WTC11 (cell line): ENCODE measurements at regions not wholly inside any gene's neighbourhood (a gene's known extent, or its start where the extent isn't known, plus 50 kb on each side); places are given as distances from the start of the nearest gene placed in this dataset.

Experiments used
- ATAC-seq: fragments of 200-7000 bp; cut with Tn5 transposase; 2 replicates; pipeline ENCODE4 v1.10.0; 2021; ENCODE audit warnings: mild to moderate bottlenecking, moderate library complexity
- CTCF ChIA-PET: fragments of 300-600 bp; sonication (Branson Sonifier 250); formaldehyde crosslinking; loops from one replicate; lab custom pipeline; 2021; ENCODE audit warnings: antibody characterized with exemption; lab: Charles Lee
- POLR2A ChIA-PET: fragments of 350-600 bp; sonication (Branson Sonifier 250); formaldehyde crosslinking; loops from one replicate; lab custom pipeline; 2021; ENCODE audit warnings: antibody characterized with exemption; lab: Charles Lee
- DNase-seq: peaks from one replicate; pipeline ENCODE4 v3.0.0; 2021; ENCODE audit warnings: low spot score
- H3K27ac Mint-ChIP-seq: 2 replicates; pipeline ENCODE4 v1.8.0; 2021; ENCODE audit warnings: mixed read lengths
- H3K27me3 Mint-ChIP-seq: 2 replicates; pipeline ENCODE4 v1.8.0; 2021; ENCODE audit warnings: low read depth, mild to moderate bottlenecking, moderate library complexity, mixed read lengths
- H3K36me3 Mint-ChIP-seq: 2 replicates; pipeline ENCODE4 v1.8.0; 2021; ENCODE audit warnings: mixed read lengths
- H3K4me1 Mint-ChIP-seq: 2 replicates; pipeline ENCODE4 v1.8.0; 2022; ENCODE audit warnings: mixed read lengths
- H3K4me3 Mint-ChIP-seq: 2 replicates; pipeline ENCODE4 v1.8.0; 2021; ENCODE audit warnings: mild to moderate bottlenecking, moderate library complexity, mixed read lengths
- H3K9me3 Mint-ChIP-seq: 2 replicates; pipeline ENCODE4 v1.8.0; 2021; ENCODE audit warnings: mixed read lengths
- CBFB ChIP-seq: sonication (generic); formaldehyde crosslinking; IDR thresholded peaks from 2 replicates; pipeline ENCODE4 v1.8.1; 2022; ENCODE audit warnings: mild to moderate bottlenecking, low read depth, missing genetic modification reagents
- ESRRA ChIP-seq: sonication (generic); formaldehyde crosslinking; IDR thresholded peaks from 2 replicates; pipeline ENCODE4 v1.8.1; 2022; ENCODE audit warnings: mild to moderate bottlenecking, missing genetic modification reagents, borderline replicate concordance
- GRHL2 ChIP-seq: fragments of 250-450 bp; sonication (Bioruptor Pico); IDR thresholded peaks from 2 replicates; pipeline ENCODE4 v1.8.0; 2022; ENCODE audit warnings: mild to moderate bottlenecking, moderate library complexity; ENCODE audit not compliant: insufficient replicate concordance, severe bottlenecking
- HMGA2 ChIP-seq: fragments of 250-450 bp; sonication (Bioruptor Pico); IDR thresholded peaks from 2 replicates; pipeline ENCODE4 v1.4.0; 2021; ENCODE audit warnings: mild to moderate bottlenecking, moderate library complexity
- KAT7 ChIP-seq: sonication (generic); formaldehyde crosslinking; IDR thresholded peaks from 2 replicates; pipeline ENCODE4 v1.8.1; 2023; ENCODE audit warnings: missing genetic modification reagents, mild to moderate bottlenecking, borderline replicate concordance
- NFYB ChIP-seq: sonication (generic); formaldehyde crosslinking; conservative IDR thresholded peaks from 2 replicates; pipeline ENCODE4 v1.8.0; 2022; ENCODE audit warnings: low read depth, missing genetic modification reagents
- NR3C1 ChIP-seq: sonication (generic); formaldehyde crosslinking; conservative IDR thresholded peaks from 2 replicates; pipeline ENCODE4 v1.8.1; 2023; ENCODE audit warnings: low read depth, mild to moderate bottlenecking, missing genetic modification reagents
- PRRX2 ChIP-seq: fragments of 250-450 bp; sonication (Bioruptor Pico); IDR thresholded peaks from 2 replicates; pipeline ENCODE4 v1.8.0; 2021; ENCODE audit warnings: mild to moderate bottlenecking
- SMAD3 ChIP-seq: sonication (generic); formaldehyde crosslinking; IDR thresholded peaks from 2 replicates; pipeline ENCODE4 v1.8.0; 2022; ENCODE audit warnings: missing genetic modification reagents, mild to moderate bottlenecking, borderline replicate concordance
- TEAD4 ChIP-seq: sonication (generic); formaldehyde crosslinking; IDR thresholded peaks from 2 replicates; pipeline ENCODE4 v1.8.0; 2022; ENCODE audit warnings: mild to moderate bottlenecking, missing genetic modification reagents
- TP53 ChIP-seq: sonication (generic); formaldehyde crosslinking; IDR thresholded peaks from 2 replicates; pipeline ENCODE4 v1.8.1; 2023; ENCODE audit warnings: mild to moderate bottlenecking, missing genetic modification reagents
- ZNF263 ChIP-seq: sonication (generic); formaldehyde crosslinking; IDR thresholded peaks from 2 replicates; pipeline ENCODE4 v1.8.1; 2022; ENCODE audit warnings: low read depth, mild to moderate bottlenecking, moderate library complexity, missing genetic modification reagents
- ZNF416 ChIP-seq: fragments of 250-450 bp; sonication (Bioruptor Pico); IDR thresholded peaks from 2 replicates; pipeline ENCODE4 v1.9.0; 2021; ENCODE audit warnings: mild to moderate bottlenecking, inconsistent platforms
- ZNF423 ChIP-seq: fragments of 250-450 bp; sonication (Bioruptor Pico); IDR thresholded peaks from 2 replicates; pipeline ENCODE4 v2.1.2; 2022; ENCODE audit warnings: mild to moderate bottlenecking, moderate library complexity
- ZNF671 ChIP-seq: fragments of 250-450 bp; sonication (Bioruptor Pico); IDR thresholded peaks from 2 replicates; pipeline ENCODE4 v1.8.0; 2021; ENCODE audit warnings: mild to moderate bottlenecking
- TF ChIP-seq, protein P1 (sequence below): fragments of 250-450 bp; sonication (Bioruptor Pico); IDR thresholded peaks from 2 replicates; pipeline ENCODE4 v1.8.0; 2021; ENCODE audit warnings: mild to moderate bottlenecking
- TF ChIP-seq, protein P2 (sequence below): sonication (generic); formaldehyde crosslinking; IDR thresholded peaks from 2 replicates; pipeline ENCODE4 v1.8.0; 2023; ENCODE audit warnings: mild to moderate bottlenecking, missing genetic modification reagents
- TF ChIP-seq, protein P3 (sequence below): sonication (generic); formaldehyde crosslinking; IDR thresholded peaks from 2 replicates; pipeline ENCODE4 v1.8.1; 2023; ENCODE audit warnings: mild to moderate bottlenecking, missing genetic modification reagents
- TF ChIP-seq, protein P4 (sequence below): fragments of 250-450 bp; sonication (Bioruptor Pico); IDR thresholded peaks from 2 replicates; pipeline ENCODE4 v1.9.0; 2021; ENCODE audit warnings: mild to moderate bottlenecking, borderline replicate concordance

DNA sequence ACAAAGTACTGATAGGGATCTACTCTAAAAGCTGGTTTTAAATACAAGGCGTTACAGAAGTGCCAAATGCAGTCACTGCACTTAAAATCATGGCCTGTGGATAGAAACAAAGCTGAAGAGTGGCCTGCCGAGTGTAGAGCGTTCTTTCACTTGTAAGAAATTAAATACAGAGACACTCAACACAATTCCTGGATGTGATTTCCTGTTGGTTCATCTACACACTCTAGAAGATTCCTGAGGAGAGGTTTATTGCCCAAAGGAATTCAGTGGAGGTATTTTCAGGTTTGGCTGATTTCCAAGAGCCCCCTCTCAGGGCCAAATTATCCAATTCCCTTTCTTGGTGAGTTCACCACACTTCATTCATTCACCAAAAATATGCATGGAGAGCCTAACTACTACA, 200.3 kb upstream of the IL12A start (continued):
- TF ChIP-seq GRHL2 (CRISPR knock-in tag): no peak

DNA sequence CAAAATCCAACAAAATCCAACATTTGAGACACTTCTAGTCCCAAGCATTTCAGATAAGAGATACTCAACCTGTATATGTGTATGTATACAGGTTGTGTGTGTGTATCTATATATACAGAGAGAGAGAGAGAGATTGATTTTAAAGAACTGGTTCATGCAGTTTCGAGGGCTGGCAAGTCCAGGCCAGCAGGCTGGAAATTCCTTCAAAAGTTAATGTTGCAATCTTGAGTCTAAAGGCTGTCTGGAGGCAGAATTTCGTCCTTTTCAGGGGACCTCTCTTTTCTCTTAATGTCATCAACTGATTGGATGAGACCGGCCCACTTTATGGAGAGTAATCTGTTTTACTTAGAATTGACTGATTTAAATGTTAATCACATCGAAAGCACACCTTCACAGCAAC, 199.6 kb upstream of the IL12A start:
- ChIA-PET CTCF (no interaction called here), POLR2A (no interaction called here)
- H3K4me3 Mint-ChIP-seq: no peak overlapping the region
- DNase-seq: no peak
- H3K9me3 Mint-ChIP-seq: no peaks in the 10 kb centered on the region
- H3K27ac Mint-ChIP-seq: no peak overlapping the region
- no peak for ATAC-seq
- no peaks in the 10 kb centered on the region for H3K27me3 Mint-ChIP-seq
- no peaks in the 10 kb centered on the region for H3K36me3 Mint-ChIP-seq
- TF ChIP-seq CBFB (CRISPR knock-in tag) (no peak), HMGA2 (CRISPR knock-in tag) (no peak), ZNF416 (CRISPR knock-in tag) (no peak), NR3C1 (CRISPR knock-in tag) (no peak), NFYB (no peak)
- TF ChIP-seq, protein P1, sequence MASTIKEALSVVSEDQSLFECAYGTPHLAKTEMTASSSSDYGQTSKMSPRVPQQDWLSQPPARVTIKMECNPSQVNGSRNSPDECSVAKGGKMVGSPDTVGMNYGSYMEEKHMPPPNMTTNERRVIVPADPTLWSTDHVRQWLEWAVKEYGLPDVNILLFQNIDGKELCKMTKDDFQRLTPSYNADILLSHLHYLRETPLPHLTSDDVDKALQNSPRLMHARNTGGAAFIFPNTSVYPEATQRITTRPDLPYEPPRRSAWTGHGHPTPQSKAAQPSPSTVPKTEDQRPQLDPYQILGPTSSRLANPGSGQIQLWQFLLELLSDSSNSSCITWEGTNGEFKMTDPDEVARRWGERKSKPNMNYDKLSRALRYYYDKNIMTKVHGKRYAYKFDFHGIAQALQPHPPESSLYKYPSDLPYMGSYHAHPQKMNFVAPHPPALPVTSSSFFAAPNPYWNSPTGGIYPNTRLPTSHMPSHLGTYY: no peak
- TF ChIP-seq, protein P2, sequence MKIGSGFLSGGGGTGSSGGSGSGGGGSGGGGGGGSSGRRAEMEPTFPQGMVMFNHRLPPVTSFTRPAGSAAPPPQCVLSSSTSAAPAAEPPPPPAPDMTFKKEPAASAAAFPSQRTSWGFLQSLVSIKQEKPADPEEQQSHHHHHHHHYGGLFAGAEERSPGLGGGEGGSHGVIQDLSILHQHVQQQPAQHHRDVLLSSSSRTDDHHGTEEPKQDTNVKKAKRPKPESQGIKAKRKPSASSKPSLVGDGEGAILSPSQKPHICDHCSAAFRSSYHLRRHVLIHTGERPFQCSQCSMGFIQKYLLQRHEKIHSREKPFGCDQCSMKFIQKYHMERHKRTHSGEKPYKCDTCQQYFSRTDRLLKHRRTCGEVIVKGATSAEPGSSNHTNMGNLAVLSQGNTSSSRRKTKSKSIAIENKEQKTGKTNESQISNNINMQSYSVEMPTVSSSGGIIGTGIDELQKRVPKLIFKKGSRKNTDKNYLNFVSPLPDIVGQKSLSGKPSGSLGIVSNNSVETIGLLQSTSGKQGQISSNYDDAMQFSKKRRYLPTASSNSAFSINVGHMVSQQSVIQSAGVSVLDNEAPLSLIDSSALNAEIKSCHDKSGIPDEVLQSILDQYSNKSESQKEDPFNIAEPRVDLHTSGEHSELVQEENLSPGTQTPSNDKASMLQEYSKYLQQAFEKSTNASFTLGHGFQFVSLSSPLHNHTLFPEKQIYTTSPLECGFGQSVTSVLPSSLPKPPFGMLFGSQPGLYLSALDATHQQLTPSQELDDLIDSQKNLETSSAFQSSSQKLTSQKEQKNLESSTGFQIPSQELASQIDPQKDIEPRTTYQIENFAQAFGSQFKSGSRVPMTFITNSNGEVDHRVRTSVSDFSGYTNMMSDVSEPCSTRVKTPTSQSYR (CRISPR knock-in tag): no peak
- peaks cover 41% of the 10 kb centered on the region for H3K4me1 Mint-ChIP-seq

DNA sequence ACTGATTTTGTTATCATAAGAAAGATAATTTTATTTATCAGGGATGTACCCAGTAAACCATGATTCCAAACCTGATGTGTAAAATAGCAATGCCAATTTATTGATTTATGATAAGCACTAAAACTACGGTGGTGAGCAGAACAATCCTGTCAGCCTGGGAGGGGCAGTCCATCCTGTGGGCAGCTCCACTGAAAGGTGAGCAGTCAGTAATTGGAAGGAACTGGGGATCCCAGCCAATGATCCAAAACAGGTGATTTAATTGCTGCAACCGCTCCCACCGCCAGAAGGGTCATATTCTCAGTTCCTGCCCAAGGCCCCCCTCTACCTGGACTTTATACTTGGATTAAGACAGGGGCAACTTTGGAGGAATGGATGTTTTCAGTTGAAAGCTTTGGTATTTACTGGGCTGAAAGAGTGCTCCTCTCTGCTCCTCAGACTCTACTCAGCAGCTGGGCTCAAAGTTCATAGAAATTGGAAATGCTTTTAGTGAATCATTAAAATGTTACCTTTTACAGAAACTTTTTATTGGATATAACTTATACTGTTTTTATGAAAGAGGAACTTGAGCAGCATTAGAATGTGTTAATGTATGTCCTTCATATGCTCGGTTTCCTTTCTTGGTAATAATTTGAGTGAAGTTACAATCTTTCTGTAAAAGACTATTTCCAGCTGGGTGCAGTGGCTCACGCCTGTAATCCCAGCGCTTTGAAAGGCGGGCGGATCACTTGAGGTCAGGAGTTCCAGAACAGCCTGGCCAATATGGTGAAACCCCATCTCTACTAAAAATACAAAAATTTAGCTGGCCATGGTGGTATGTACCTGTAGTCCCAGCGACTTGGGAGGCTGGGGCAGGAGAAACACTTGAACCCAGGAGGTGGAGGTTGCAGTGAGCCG, 198.6 kb upstream of the IL12A start:
- POLR2A ChIA-PET: no interaction called here
- TF ChIP-seq KAT7 (no peak), PRRX2 (no peak), SMAD3 (CRISPR knock-in tag) (no peak), ZNF671 (no peak), ESRRA (no peak), TP53 (no peak), ZNF423 (CRISPR knock-in tag) (no peak), ZNF263 (CRISPR knock-in tag) (no peak), TEAD4 (CRISPR knock-in tag) (no peak)
- TF ChIP-seq, protein P3, sequence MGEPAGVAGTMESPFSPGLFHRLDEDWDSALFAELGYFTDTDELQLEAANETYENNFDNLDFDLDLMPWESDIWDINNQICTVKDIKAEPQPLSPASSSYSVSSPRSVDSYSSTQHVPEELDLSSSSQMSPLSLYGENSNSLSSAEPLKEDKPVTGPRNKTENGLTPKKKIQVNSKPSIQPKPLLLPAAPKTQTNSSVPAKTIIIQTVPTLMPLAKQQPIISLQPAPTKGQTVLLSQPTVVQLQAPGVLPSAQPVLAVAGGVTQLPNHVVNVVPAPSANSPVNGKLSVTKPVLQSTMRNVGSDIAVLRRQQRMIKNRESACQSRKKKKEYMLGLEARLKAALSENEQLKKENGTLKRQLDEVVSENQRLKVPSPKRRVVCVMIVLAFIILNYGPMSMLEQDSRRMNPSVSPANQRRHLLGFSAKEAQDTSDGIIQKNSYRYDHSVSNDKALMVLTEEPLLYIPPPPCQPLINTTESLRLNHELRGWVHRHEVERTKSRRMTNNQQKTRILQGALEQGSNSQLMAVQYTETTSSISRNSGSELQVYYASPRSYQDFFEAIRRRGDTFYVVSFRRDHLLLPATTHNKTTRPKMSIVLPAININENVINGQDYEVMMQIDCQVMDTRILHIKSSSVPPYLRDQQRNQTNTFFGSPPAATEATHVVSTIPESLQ (CRISPR knock-in tag): no peak
- TF ChIP-seq, protein P4, sequence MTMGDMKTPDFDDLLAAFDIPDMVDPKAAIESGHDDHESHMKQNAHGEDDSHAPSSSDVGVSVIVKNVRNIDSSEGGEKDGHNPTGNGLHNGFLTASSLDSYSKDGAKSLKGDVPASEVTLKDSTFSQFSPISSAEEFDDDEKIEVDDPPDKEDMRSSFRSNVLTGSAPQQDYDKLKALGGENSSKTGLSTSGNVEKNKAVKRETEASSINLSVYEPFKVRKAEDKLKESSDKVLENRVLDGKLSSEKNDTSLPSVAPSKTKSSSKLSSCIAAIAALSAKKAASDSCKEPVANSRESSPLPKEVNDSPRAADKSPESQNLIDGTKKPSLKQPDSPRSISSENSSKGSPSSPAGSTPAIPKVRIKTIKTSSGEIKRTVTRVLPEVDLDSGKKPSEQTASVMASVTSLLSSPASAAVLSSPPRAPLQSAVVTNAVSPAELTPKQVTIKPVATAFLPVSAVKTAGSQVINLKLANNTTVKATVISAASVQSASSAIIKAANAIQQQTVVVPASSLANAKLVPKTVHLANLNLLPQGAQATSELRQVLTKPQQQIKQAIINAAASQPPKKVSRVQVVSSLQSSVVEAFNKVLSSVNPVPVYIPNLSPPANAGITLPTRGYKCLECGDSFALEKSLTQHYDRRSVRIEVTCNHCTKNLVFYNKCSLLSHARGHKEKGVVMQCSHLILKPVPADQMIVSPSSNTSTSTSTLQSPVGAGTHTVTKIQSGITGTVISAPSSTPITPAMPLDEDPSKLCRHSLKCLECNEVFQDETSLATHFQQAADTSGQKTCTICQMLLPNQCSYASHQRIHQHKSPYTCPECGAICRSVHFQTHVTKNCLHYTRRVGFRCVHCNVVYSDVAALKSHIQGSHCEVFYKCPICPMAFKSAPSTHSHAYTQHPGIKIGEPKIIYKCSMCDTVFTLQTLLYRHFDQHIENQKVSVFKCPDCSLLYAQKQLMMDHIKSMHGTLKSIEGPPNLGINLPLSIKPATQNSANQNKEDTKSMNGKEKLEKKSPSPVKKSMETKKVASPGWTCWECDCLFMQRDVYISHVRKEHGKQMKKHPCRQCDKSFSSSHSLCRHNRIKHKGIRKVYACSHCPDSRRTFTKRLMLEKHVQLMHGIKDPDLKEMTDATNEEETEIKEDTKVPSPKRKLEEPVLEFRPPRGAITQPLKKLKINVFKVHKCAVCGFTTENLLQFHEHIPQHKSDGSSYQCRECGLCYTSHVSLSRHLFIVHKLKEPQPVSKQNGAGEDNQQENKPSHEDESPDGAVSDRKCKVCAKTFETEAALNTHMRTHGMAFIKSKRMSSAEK (CRISPR knock-in tag): no peak
- TF ChIP-seq, protein P2 (CRISPR knock-in tag): no peak

More for the DNA sequence above, 198.6 kb upstream of the IL12A start:
- CTCF ChIA-PET: no interaction called here
- Mint-ChIP-seq H3K4me3 (no peak overlapping the region), H3K27ac (no peak overlapping the region), H3K9me3 (no peaks in the 10 kb centered on the region), H3K4me1 (peaks cover 37% of the 10 kb centered on the region), H3K36me3 (no peaks in the 10 kb centered on the region), H3K27me3 (no peaks in the 10 kb centered on the region)
- DNase-seq: no peak
- ATAC-seq: no peak
